WERI-Rb-1 (cell line): ENCODE measurements at regions not wholly inside any gene's neighbourhood (a gene's known extent, or its start where the extent isn't known, plus 50 kb on each side); places are given as distances from the start of the nearest gene placed in this dataset.

Source experiments
- DNase-seq: peaks from one replicate; pipeline ENCODE4 v3.0.0-alpha.2; 2020
- H3K27ac ChIP-seq: fragments of 250-450 bp; sonication (Bioruptor Pico); 2 replicates; pipeline ENCODE4 v1.5.1; 2020; ENCODE audit warnings: mild to moderate bottlenecking, moderate library complexity
- H3K27me3 ChIP-seq: fragments of 250-450 bp; sonication (Bioruptor Pico); 2 replicates; pipeline ENCODE4 v1.5.1; 2021; ENCODE audit warnings: mild to moderate bottlenecking, low read depth, moderate library complexity; ENCODE audit not compliant: insufficient read depth, severe bottlenecking
- H3K36me3 ChIP-seq: fragments of 250-450 bp; sonication (Bioruptor Pico); 2 replicates; pipeline ENCODE4 v1.5.1; 2020; ENCODE audit warnings: mild to moderate bottlenecking, moderate library complexity
- H3K4me3 ChIP-seq: 2 replicates; pipeline ENCODE4 v1.5.1; 2011; ENCODE audit warnings: low read depth, mild to moderate bottlenecking, control low read depth, low read length
- H3K9me3 ChIP-seq: fragments of 250-450 bp; sonication (Bioruptor Pico); 2 replicates; pipeline ENCODE4 v1.5.1; 2021; ENCODE audit warnings: mild to moderate bottlenecking, moderate library complexity; ENCODE audit not compliant: severe bottlenecking
- TF ChIP-seq, protein P1 (sequence below): IDR thresholded peaks from 2 replicates; pipeline ENCODE4 v1.5.1; 2011; ENCODE audit warnings: low read depth, mild to moderate bottlenecking, control low read depth, inconsistent platforms, low read length

- TF ChIP-seq, protein P1, sequence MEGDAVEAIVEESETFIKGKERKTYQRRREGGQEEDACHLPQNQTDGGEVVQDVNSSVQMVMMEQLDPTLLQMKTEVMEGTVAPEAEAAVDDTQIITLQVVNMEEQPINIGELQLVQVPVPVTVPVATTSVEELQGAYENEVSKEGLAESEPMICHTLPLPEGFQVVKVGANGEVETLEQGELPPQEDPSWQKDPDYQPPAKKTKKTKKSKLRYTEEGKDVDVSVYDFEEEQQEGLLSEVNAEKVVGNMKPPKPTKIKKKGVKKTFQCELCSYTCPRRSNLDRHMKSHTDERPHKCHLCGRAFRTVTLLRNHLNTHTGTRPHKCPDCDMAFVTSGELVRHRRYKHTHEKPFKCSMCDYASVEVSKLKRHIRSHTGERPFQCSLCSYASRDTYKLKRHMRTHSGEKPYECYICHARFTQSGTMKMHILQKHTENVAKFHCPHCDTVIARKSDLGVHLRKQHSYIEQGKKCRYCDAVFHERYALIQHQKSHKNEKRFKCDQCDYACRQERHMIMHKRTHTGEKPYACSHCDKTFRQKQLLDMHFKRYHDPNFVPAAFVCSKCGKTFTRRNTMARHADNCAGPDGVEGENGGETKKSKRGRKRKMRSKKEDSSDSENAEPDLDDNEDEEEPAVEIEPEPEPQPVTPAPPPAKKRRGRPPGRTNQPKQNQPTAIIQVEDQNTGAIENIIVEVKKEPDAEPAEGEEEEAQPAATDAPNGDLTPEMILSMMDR: peak; percentile 77
- Histone ChIP-seq H3K36me3 (no peaks in the 10 kb centered on the region), H3K27me3 (no peaks in the 10 kb centered on the region), H3K9me3 (no peaks in the 10 kb centered on the region), H3K4me3 (no peak overlapping the region), H3K27ac (no peak overlapping the region)
- DNase-seq: peak; percentile 73
These were observed 49.7 kb upstream of the POMGNT2 start for GRCh38 chr3:43155464-43156121.
